Activated T-cell treated with anti-CD3 and anti-CD28 coated beads, Interleukin-2, amount 50 U/mL, for 24 hours (primary cell): ENCODE measurements at regions not wholly inside any gene's neighbourhood (a gene's known extent, or its start where the extent isn't known, plus 50 kb on each side); places are given as distances from the start of the nearest gene placed in this dataset.

ENCODE experiments used
- DNase-seq: peaks from one replicate; pipeline ENCODE4 v3.0.0-alpha.2; 2020
- H3K27ac Mint-ChIP-seq: 2 replicates; pipeline ENCODE4 v1.8.0; 2020; ENCODE audit warnings: mild to moderate bottlenecking, mixed read lengths
- H3K27me3 Mint-ChIP-seq: 2 replicates; pipeline ENCODE4 v1.8.0; 2020; ENCODE audit warnings: mixed read lengths
- H3K36me3 Mint-ChIP-seq: 2 replicates; pipeline ENCODE4 v1.8.0; 2020; ENCODE audit warnings: low read depth, mixed read lengths
- H3K4me1 Mint-ChIP-seq: 2 replicates; pipeline ENCODE4 v1.8.0; 2020; ENCODE audit warnings: low read depth, mixed read lengths
- H3K4me3 Mint-ChIP-seq: 2 replicates; pipeline ENCODE4 v1.8.0; 2020; ENCODE audit warnings: mild to moderate bottlenecking, moderate library complexity, mixed read lengths
- H3K9me3 Mint-ChIP-seq: 2 replicates; pipeline ENCODE4 v1.8.0; 2020; ENCODE audit warnings: mixed read lengths

DNA sequence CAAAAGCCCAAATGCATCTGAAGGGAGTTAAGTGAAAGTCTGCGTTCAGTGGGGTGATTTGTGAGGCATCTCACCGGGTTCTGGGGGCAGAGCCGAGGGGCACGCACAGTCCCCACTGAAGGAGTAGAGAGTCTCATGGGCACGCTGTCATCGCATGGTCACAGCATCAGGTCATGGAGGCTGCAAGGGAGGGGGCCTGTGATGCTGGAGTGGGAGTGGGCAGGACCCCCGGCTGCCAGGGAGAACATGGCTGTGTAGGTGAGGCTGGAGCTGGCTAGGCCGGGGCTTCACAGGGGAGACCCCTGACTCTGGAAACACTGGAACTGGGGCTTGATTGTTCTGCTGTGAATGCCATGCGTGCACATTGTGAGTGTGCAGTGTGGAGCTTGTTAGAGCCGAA is 360.5 kb downstream of the IRX2 start:
- no peaks in the 10 kb centered on the region for H3K4me1 Mint-ChIP-seq
- no peaks in the 10 kb centered on the region for H3K36me3 Mint-ChIP-seq
- no peak overlapping the region for H3K27ac Mint-ChIP-seq
- no peaks in the 10 kb centered on the region for H3K9me3 Mint-ChIP-seq
- H3K4me3 Mint-ChIP-seq, result no peak overlapping the region
- no peak for DNase-seq
- H3K27me3 Mint-ChIP-seq, result peaks cover 7% of the 10 kb centered on the region

DNA sequence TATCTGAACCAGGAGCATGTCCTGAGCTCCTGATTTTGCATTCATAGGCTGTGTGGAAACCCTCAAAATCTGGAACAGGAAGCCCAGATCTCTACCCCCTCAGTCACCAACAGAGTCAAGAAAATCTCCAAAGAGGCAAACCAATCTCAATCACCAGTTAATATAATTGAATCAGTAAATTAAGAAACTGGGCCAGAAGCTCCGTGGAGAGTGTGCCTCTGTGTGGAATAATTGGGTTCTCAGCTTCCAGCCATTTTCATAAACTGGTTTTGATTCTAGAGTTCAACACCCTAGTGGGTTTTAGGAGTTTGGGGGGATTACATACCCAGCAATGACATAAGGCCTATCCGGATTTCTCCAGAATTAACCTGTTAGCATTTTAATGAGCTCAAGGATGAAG is 362.9 kb downstream of the IRX2 start:
- Mint-ChIP-seq H3K4me3 (no peak overlapping the region), H3K27ac (no peak overlapping the region), H3K9me3 (no peaks in the 10 kb centered on the region), H3K4me1 (no peaks in the 10 kb centered on the region), H3K36me3 (no peaks in the 10 kb centered on the region), H3K27me3 (peaks cover 7% of the 10 kb centered on the region)
- no peak for DNase-seq

DNA sequence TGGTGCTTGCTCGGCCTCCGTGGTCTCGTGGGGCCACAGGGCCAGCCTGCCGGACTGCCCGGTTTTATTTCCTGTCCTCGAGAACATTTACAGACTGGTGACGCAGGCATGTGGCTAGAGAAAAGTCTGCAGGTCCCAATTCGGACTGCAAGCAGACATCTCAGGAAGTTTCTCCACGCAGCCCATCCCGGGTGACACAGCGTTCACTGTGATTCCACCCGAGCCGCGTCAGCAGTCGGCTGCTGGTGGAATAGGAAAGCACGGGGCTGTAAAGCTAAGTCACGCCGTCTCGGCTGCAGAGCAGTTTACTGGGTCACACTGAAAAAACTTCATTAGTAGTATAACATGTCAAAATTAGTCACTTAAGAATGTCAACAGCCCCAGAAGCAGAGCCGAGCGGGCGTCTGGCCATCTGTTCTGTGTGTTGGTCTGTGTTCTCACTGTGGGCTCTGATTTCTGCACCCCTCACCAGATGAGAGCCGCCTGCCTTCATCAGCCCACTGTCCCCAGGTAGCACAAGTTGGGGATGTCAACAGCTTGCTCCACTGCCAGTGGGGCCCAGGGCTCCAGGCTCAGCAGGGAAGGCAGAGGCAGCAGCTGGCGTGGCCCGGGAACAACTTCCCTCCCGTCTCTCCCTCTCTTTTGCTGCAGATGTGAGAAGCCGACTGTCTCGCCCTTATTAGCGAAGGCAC is 363.7 kb downstream of the IRX2 start:
- H3K36me3 Mint-ChIP-seq, result no peaks in the 10 kb centered on the region
- no peak overlapping the region for H3K27ac Mint-ChIP-seq
- H3K9me3 Mint-ChIP-seq, result no peaks in the 10 kb centered on the region
- H3K27me3 Mint-ChIP-seq, result peaks cover 7% of the 10 kb centered on the region
- no peaks in the 10 kb centered on the region for H3K4me1 Mint-ChIP-seq
- no peak overlapping the region for H3K4me3 Mint-ChIP-seq
- DNase-seq, result no peak

DNA sequence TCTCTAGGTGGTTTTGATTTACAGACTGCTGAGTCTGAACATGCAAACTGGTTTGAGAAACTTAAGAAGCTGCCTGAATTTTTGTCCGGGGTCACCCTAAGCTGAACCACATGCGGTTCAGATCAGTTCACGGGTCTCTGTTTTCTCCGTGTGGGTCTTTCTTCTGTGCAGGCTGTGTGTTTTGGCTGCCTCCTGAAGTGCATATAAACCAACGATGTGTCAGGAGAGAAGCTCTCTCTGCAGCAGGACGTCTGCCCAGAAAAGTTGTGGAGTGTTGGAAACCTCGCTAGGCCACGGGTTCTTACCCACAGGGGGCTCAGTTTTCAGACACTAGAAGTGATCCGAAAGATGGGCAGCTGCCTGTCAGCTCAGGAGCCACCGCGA is 364.2 kb downstream of the IRX2 start:
- no peak overlapping the region for H3K4me3 Mint-ChIP-seq
- H3K27me3 Mint-ChIP-seq, result peaks cover 7% of the 10 kb centered on the region
- no peak overlapping the region for H3K27ac Mint-ChIP-seq
- H3K4me1 Mint-ChIP-seq, result no peaks in the 10 kb centered on the region
- DNase-seq, result no peak
- no peaks in the 10 kb centered on the region for H3K9me3 Mint-ChIP-seq
- no peaks in the 10 kb centered on the region for H3K36me3 Mint-ChIP-seq

DNA sequence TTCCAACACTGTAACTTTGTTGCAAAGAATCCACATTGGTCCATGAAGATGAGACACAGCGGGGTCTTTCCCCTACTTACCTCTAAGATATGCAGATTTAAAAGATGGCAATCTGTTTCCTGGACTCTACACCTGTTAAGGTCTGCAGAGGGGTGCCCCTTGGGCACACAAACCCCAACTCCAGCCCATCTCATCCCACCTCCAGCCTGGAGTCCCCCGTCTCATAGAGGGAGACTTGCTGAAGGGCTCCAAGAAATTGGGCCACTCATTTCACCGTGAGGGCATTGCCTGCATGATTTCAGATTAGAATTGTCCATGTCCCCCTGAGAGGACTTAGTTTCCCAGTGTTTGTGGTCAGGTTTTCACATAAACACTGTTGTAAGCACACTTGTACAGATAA is 365.7 kb downstream of the IRX2 start:
- peaks cover 7% of the 10 kb centered on the region for H3K27me3 Mint-ChIP-seq
- no peak overlapping the region for H3K27ac Mint-ChIP-seq
- DNase-seq, result no peak
- no peaks in the 10 kb centered on the region for H3K4me1 Mint-ChIP-seq
- H3K4me3 Mint-ChIP-seq, result no peak overlapping the region
- no peaks in the 10 kb centered on the region for H3K36me3 Mint-ChIP-seq
- H3K9me3 Mint-ChIP-seq, result no peaks in the 10 kb centered on the region

GRCh38 chr5:2383698-2384065 is 367.8 kb downstream of the IRX2 start:
- no peak overlapping the region for H3K27ac Mint-ChIP-seq
- H3K4me3 Mint-ChIP-seq, result no peak overlapping the region
- H3K27me3 Mint-ChIP-seq, result no peaks in the 10 kb centered on the region
- no peaks in the 10 kb centered on the region for H3K36me3 Mint-ChIP-seq
- H3K4me1 Mint-ChIP-seq, result no peaks in the 10 kb centered on the region
- H3K9me3 Mint-ChIP-seq, result no peaks in the 10 kb centered on the region
- DNase-seq, result no peak

DNA sequence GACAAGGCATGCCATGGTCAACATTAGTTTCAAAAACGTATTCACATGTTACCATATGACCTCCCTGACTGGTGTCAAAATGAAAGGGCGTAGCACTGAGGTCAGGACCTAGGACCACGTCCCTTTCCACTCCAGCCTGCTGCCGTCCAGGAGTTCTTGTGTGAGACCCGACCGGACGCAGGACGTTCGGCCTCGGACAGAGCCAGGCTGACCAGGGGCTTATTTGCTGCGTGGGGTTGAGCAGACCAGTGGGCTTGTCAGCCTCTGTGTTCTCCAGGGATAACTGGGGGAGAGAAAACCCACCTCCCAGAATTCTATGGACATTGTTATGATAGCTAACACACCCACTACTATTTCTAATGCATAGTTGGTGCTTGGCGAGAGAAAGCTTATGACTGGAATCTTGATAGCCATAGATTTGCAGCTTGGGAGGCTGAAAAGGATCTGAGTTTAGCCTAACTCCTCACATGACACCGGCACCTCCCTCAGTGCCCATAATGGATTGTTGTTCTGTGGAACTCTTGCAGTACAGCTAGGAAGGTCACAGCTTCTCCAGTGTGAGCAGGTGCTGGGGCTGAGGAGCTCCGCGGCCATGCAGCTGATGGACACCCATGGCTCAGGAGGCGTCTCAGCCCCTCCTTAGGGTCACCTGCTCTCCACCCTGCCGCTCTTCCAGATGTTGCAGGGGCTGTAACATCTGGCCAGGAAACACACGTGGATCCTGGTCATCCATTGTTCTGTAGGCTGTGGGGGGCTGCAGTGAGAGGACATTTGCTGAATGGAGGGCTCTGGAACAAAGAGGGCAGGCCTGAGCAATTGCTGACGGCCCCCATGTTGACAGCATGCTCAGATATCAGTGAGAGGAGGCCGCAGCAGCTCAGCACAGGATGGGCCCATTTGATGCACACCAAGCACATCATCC is 368.4 kb downstream of the IRX2 start:
- DNase-seq, result no peak
- H3K9me3 Mint-ChIP-seq, result no peaks in the 10 kb centered on the region
- H3K27ac Mint-ChIP-seq, result no peak overlapping the region
- H3K36me3 Mint-ChIP-seq, result no peaks in the 10 kb centered on the region
- H3K4me1 Mint-ChIP-seq, result no peaks in the 10 kb centered on the region
- no peak overlapping the region for H3K4me3 Mint-ChIP-seq
- no peaks in the 10 kb centered on the region for H3K27me3 Mint-ChIP-seq

DNA sequence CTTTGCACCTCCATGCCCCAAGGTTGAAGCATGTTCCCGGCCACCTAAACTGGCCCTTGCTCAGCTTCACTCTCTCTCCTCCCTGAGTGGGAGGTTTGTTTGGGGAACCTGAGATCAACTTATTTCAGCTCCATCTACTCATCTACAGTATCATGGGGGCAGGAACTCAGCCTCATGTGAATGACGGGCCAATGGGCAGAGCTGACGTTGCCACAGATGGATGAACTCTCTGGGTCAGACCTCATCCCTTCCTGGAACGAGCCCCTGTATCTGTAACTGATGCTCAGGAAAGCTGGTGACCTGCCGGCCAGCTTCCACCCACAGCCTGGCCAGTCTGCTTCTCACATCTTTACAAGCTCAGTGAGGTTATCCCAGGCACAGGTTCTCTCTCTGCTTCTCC is 369.6 kb downstream of the IRX2 start:
- H3K27me3 Mint-ChIP-seq, result no peaks in the 10 kb centered on the region
- DNase-seq, result no peak
- no peak overlapping the region for H3K27ac Mint-ChIP-seq
- no peaks in the 10 kb centered on the region for H3K36me3 Mint-ChIP-seq
- H3K4me3 Mint-ChIP-seq, result no peak overlapping the region
- H3K4me1 Mint-ChIP-seq, result no peaks in the 10 kb centered on the region
- no peaks in the 10 kb centered on the region for H3K9me3 Mint-ChIP-seq

GRCh38 chr5:2381070-2381469 is 370.4 kb downstream of the IRX2 start:
- DNase-seq, result no peak
- Mint-ChIP-seq H3K27ac (no peak overlapping the region), H3K9me3 (no peaks in the 10 kb centered on the region), H3K27me3 (no peaks in the 10 kb centered on the region), H3K4me1 (no peaks in the 10 kb centered on the region), H3K4me3 (no peak overlapping the region), H3K36me3 (no peaks in the 10 kb centered on the region)

DNA sequence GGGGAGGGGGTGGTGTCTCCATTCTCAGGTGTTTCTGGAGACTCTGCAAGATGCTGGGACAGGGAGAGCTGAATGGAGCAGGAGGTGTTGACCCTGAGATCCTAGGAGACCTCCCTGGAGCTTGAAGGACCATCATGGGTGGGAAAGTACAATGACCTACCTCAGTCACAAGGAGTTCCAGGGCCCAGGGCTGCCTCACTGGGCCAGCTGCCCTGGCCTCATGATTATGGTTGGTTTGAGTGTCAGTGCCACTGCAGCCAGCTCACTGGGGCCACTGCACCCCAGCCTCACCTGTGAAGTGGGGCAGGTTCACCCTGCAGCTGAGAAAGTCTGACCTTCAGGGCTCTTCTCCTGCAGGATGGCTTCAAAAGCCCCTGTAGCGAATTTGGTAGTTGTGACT is 372.5 kb downstream of the IRX2 start:
- H3K27me3 Mint-ChIP-seq, result no peaks in the 10 kb centered on the region
- no peaks in the 10 kb centered on the region for H3K36me3 Mint-ChIP-seq
- H3K27ac Mint-ChIP-seq, result no peak overlapping the region
- no peaks in the 10 kb centered on the region for H3K4me1 Mint-ChIP-seq
- no peak for DNase-seq
- no peak overlapping the region for H3K4me3 Mint-ChIP-seq
- no peaks in the 10 kb centered on the region for H3K9me3 Mint-ChIP-seq

DNA sequence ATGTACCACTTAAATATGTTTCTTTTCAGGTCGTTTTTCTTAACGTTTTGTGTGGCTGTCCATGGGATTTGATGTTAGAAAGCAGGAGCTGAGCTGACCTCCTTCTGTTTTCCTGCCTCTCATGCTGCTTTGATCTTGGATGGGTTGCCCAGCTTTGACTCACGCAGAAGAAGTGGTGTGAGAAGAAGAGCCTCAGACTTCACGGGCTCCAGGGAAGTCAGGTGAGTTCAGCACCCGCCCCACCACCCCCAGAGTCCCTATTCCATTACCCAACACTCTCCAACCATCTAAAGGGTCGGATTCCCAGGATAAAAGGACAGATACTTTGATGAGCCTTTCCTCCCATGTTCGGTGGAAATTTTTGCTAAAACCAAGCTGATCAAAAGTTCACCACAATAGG is 373.4 kb downstream of the IRX2 start:
- H3K9me3 Mint-ChIP-seq, result peaks cover 4% of the 10 kb centered on the region
- H3K27me3 Mint-ChIP-seq, result no peaks in the 10 kb centered on the region

DNA sequence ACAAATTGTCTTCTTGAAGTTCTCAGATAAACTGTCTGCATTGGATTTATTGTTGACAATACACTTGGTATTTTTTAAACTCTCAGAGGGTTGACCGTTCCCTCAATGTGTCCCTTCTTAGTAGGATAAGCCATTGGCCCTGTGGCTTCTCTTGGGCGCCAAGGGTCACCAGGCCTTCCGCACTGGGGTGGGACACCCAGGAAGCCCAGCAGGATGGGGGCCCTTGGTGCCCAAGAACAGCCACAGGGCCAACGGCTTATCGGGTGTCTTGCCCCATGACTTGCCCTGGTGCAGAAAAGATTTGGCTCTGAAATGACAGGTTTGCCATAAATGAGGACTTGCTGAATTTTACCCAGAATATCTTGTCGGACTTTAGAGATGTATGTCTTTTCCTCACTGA is 375.0 kb downstream of the IRX2 start:
- H3K9me3 Mint-ChIP-seq, result peaks cover 4% of the 10 kb centered on the region
- H3K4me1 Mint-ChIP-seq, result no peaks in the 10 kb centered on the region
- no peaks in the 10 kb centered on the region for H3K36me3 Mint-ChIP-seq
- H3K4me3 Mint-ChIP-seq, result no peak overlapping the region
- DNase-seq, result no peak
- H3K27me3 Mint-ChIP-seq, result no peaks in the 10 kb centered on the region
- no peak overlapping the region for H3K27ac Mint-ChIP-seq

More for the DNA sequence above, 373.4 kb downstream of the IRX2 start:
- DNase-seq, result no peak
- no peaks in the 10 kb centered on the region for H3K36me3 Mint-ChIP-seq
- H3K27ac Mint-ChIP-seq, result no peak overlapping the region
- H3K4me3 Mint-ChIP-seq, result no peak overlapping the region
- H3K4me1 Mint-ChIP-seq, result no peaks in the 10 kb centered on the region

GRCh38 chr5:2375757-2376250 is 375.7 kb downstream of the IRX2 start:
- Mint-ChIP-seq H3K36me3 (no peaks in the 10 kb centered on the region), H3K27me3 (no peaks in the 10 kb centered on the region), H3K4me3 (no peak overlapping the region), H3K27ac (no peak overlapping the region), H3K9me3 (peaks cover 4% of the 10 kb centered on the region), H3K4me1 (no peaks in the 10 kb centered on the region)
- no peak for DNase-seq

- H3K4me1 Mint-ChIP-seq, result no peaks in the 10 kb centered on the region
- no peak overlapping the region for H3K27ac Mint-ChIP-seq
- H3K9me3 Mint-ChIP-seq, result peaks cover 4% of the 10 kb centered on the region
- no peaks in the 10 kb centered on the region for H3K36me3 Mint-ChIP-seq
- H3K4me3 Mint-ChIP-seq, result no peak overlapping the region
- H3K27me3 Mint-ChIP-seq, result no peaks in the 10 kb centered on the region
- no peak for DNase-seq
These were observed 376.2 kb downstream of the IRX2 start for GRCh38 chr5:2375291-2375690.

DNA sequence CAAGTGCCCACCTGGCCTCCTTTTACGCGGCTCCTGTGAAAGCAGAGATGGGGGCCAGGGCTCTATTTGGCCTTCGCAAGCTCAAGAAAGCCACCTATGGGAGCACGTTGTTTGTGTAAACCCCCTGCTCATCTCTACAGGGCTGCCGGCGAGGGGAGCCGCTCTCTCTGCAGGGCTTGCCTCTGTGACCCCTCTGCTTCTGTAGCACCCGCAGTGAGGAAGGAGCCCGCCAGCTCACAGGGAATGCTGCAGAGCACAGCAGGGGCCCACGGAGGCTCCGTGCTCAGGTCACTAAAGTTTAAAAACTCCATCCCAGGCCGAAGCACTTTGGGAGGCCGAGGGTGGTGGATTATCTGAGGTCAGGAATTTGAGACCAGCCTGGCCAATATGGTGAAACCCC is 376.8 kb downstream of the IRX2 start:
- H3K9me3 Mint-ChIP-seq, result peaks cover 5% of the 10 kb centered on the region
- no peaks in the 10 kb centered on the region for H3K36me3 Mint-ChIP-seq
- DNase-seq, result no peak

More for the DNA sequence above, 376.8 kb downstream of the IRX2 start:
- H3K4me3 Mint-ChIP-seq, result no peak overlapping the region
- H3K4me1 Mint-ChIP-seq, result no peaks in the 10 kb centered on the region
- no peak overlapping the region for H3K27ac Mint-ChIP-seq
- H3K27me3 Mint-ChIP-seq, result no peaks in the 10 kb centered on the region
